WTC11 (cell line): ENCODE measurements at regions not wholly inside any gene's neighbourhood (a gene's known extent, or its start where the extent isn't known, plus 50 kb on each side); places are given as distances from the start of the nearest gene placed in this dataset.

Experiments used
- ATAC-seq: fragments of 200-7000 bp; cut with Tn5 transposase; 2 replicates; pipeline ENCODE4 v1.10.0; 2021; ENCODE audit warnings: mild to moderate bottlenecking, moderate library complexity
- CTCF ChIA-PET: fragments of 300-600 bp; sonication (Branson Sonifier 250); formaldehyde crosslinking; loops from one replicate; lab custom pipeline; 2021; ENCODE audit warnings: antibody characterized with exemption; lab: Charles Lee
- POLR2A ChIA-PET: fragments of 350-600 bp; sonication (Branson Sonifier 250); formaldehyde crosslinking; loops from one replicate; lab custom pipeline; 2021; ENCODE audit warnings: antibody characterized with exemption; lab: Charles Lee
- DNase-seq: peaks from one replicate; pipeline ENCODE4 v3.0.0; 2021; ENCODE audit warnings: low spot score
- H3K27ac Mint-ChIP-seq: 2 replicates; pipeline ENCODE4 v1.8.0; 2021; ENCODE audit warnings: mixed read lengths
- H3K27me3 Mint-ChIP-seq: 2 replicates; pipeline ENCODE4 v1.8.0; 2021; ENCODE audit warnings: low read depth, mild to moderate bottlenecking, moderate library complexity, mixed read lengths
- H3K36me3 Mint-ChIP-seq: 2 replicates; pipeline ENCODE4 v1.8.0; 2021; ENCODE audit warnings: mixed read lengths
- H3K4me1 Mint-ChIP-seq: 2 replicates; pipeline ENCODE4 v1.8.0; 2022; ENCODE audit warnings: mixed read lengths
- H3K4me3 Mint-ChIP-seq: 2 replicates; pipeline ENCODE4 v1.8.0; 2021; ENCODE audit warnings: mild to moderate bottlenecking, moderate library complexity, mixed read lengths
- H3K9me3 Mint-ChIP-seq: 2 replicates; pipeline ENCODE4 v1.8.0; 2021; ENCODE audit warnings: mixed read lengths
- ARID4B ChIP-seq: sonication (generic); formaldehyde crosslinking; IDR thresholded peaks from 2 replicates; pipeline ENCODE4 v1.8.0; 2023; ENCODE audit warnings: missing genetic modification reagents, mild to moderate bottlenecking, borderline replicate concordance
- ATF1 ChIP-seq: sonication (generic); formaldehyde crosslinking; IDR thresholded peaks from 2 replicates; pipeline ENCODE4 v1.8.1; 2023; ENCODE audit warnings: mild to moderate bottlenecking, moderate library complexity, missing genetic modification reagents
- CDX4 ChIP-seq: fragments of 250-450 bp; sonication (Bioruptor Pico); IDR thresholded peaks from 2 replicates; pipeline ENCODE4 v1.9.0; 2021; ENCODE audit warnings: moderate library complexity, mild to moderate bottlenecking, inconsistent platforms, borderline replicate concordance
- ETV6 ChIP-seq: sonication (generic); formaldehyde crosslinking; IDR thresholded peaks from 2 replicates; pipeline ENCODE4 v1.8.1; 2022; ENCODE audit warnings: mild to moderate bottlenecking, missing genetic modification reagents
- FOXP1 ChIP-seq: sonication (generic); formaldehyde crosslinking; IDR thresholded peaks from 2 replicates; pipeline ENCODE4 v1.8.0; 2022; ENCODE audit warnings: missing genetic modification reagents, mild to moderate bottlenecking, moderate library complexity, borderline replicate concordance
- GABPB1 ChIP-seq: sonication (generic); formaldehyde crosslinking; IDR thresholded peaks from 2 replicates; pipeline ENCODE4 v1.8.1; 2023; ENCODE audit warnings: mild to moderate bottlenecking, missing genetic modification reagents
- PRDM15 ChIP-seq: sonication (generic); formaldehyde crosslinking; IDR thresholded peaks from 2 replicates; pipeline ENCODE4 v1.8.0; 2022; ENCODE audit warnings: missing genetic modification reagents
- PREB ChIP-seq: sonication (generic); formaldehyde crosslinking; IDR thresholded peaks from 2 replicates; pipeline ENCODE4 v1.8.1; 2022; ENCODE audit warnings: mild to moderate bottlenecking, missing genetic modification reagents, moderate library complexity, borderline replicate concordance
- RORB ChIP-seq: fragments of 250-450 bp; sonication (Bioruptor Pico); IDR thresholded peaks from 2 replicates; pipeline ENCODE4 v1.9.0; 2021; ENCODE audit warnings: mild to moderate bottlenecking
- SMAD3 ChIP-seq: sonication (generic); formaldehyde crosslinking; IDR thresholded peaks from 2 replicates; pipeline ENCODE4 v1.8.0; 2022; ENCODE audit warnings: missing genetic modification reagents, mild to moderate bottlenecking, borderline replicate concordance
- SOX15 ChIP-seq: fragments of 250-450 bp; sonication (Bioruptor Pico); IDR thresholded peaks from 2 replicates; pipeline ENCODE4 v1.9.0; 2021; ENCODE audit warnings: mild to moderate bottlenecking
- STAT6 ChIP-seq: sonication (generic); formaldehyde crosslinking; conservative IDR thresholded peaks from 2 replicates; pipeline ENCODE4 v1.8.1; 2023; ENCODE audit warnings: mild to moderate bottlenecking, low read depth, missing genetic modification reagents, moderate library complexity
- TCF7 ChIP-seq: sonication (generic); formaldehyde crosslinking; IDR thresholded peaks from 2 replicates; pipeline ENCODE4 v1.8.0; 2022; ENCODE audit warnings: mild to moderate bottlenecking, low read depth, missing genetic modification reagents, moderate library complexity
- TEAD1 ChIP-seq: sonication (generic); formaldehyde crosslinking; IDR thresholded peaks from 2 replicates; pipeline ENCODE4 v1.8.0; 2022; ENCODE audit warnings: mild to moderate bottlenecking, missing genetic modification reagents
- TEAD4 ChIP-seq: sonication (generic); formaldehyde crosslinking; IDR thresholded peaks from 2 replicates; pipeline ENCODE4 v1.8.0; 2022; ENCODE audit warnings: mild to moderate bottlenecking, missing genetic modification reagents
- TP53 ChIP-seq: sonication (generic); formaldehyde crosslinking; IDR thresholded peaks from 2 replicates; pipeline ENCODE4 v1.8.1; 2023; ENCODE audit warnings: mild to moderate bottlenecking, missing genetic modification reagents
- ZBTB43 ChIP-seq: sonication (generic); formaldehyde crosslinking; IDR thresholded peaks from 2 replicates; pipeline ENCODE4 v1.8.1; 2023; ENCODE audit warnings: mild to moderate bottlenecking, missing genetic modification reagents
- ZNF317 ChIP-seq: sonication (generic); formaldehyde crosslinking; IDR thresholded peaks from 2 replicates; pipeline ENCODE4 v1.8.1; 2023; ENCODE audit warnings: low read depth, mild to moderate bottlenecking, moderate library complexity, missing genetic modification reagents, borderline replicate concordance
- ZNF423 ChIP-seq: fragments of 250-450 bp; sonication (Bioruptor Pico); IDR thresholded peaks from 2 replicates; pipeline ENCODE4 v2.1.2; 2022; ENCODE audit warnings: mild to moderate bottlenecking, moderate library complexity
- ZNF671 ChIP-seq: fragments of 250-450 bp; sonication (Bioruptor Pico); IDR thresholded peaks from 2 replicates; pipeline ENCODE4 v1.8.0; 2021; ENCODE audit warnings: mild to moderate bottlenecking

- TF ChIP-seq STAT6 (no peak), PREB (no peak), SMAD3 (CRISPR knock-in tag) (no peak), TEAD4 (no peak), CDX4 (CRISPR knock-in tag) (no peak)
Observed at GRCh38 chr1:8213136-8213535, 104.8 kb upstream of the SLC45A1 start (continued).

- ChIA-PET POLR2A (no interaction called here), CTCF (interaction anchor here (1.3 to 2.5 kb wide), 2 partner anchors 102 to 197 kb away, joined by 3 to 9 read pairs; no protein-coding TSS in a partner anchor)
- H3K9me3 Mint-ChIP-seq: no peaks in the 10 kb centered on the region
- no peak for ATAC-seq
- H3K4me3 Mint-ChIP-seq: no peak overlapping the region
- H3K36me3 Mint-ChIP-seq: no peaks in the 10 kb centered on the region
- peaks cover 56% of the 10 kb centered on the region for H3K4me1 Mint-ChIP-seq
- peaks cover 5% of the 10 kb centered on the region for H3K27me3 Mint-ChIP-seq
- no peak for DNase-seq
- no peak overlapping the region for H3K27ac Mint-ChIP-seq
- TF ChIP-seq ATF1 (CRISPR knock-in tag): no peak
- TF ChIP-seq ZBTB43 (CRISPR knock-in tag): no peak
- TF ChIP-seq RORB (CRISPR knock-in tag): no peak
- no peak for TF ChIP-seq ETV6 (CRISPR knock-in tag)
- TF ChIP-seq GABPB1 (CRISPR knock-in tag): no peak
- TF ChIP-seq ARID4B (CRISPR knock-in tag): no peak
- no peak for TF ChIP-seq ZNF317 (CRISPR knock-in tag)
- no peak for TF ChIP-seq ZNF671
- TF ChIP-seq FOXP1 (CRISPR knock-in tag): no peak
- TF ChIP-seq SOX15: no peak
- TF ChIP-seq TP53: no peak
- TF ChIP-seq SMAD3 (CRISPR knock-in tag): no peak
- no peak for TF ChIP-seq PRDM15 (CRISPR knock-in tag)
- no peak for TF ChIP-seq ZNF423
- no peak for TF ChIP-seq TEAD1
- TF ChIP-seq STAT6: no peak
- TF ChIP-seq TCF7 (CRISPR knock-in tag): no peak
Observed at GRCh38 chr1:8212580-8213031, 105.3 kb upstream of the SLC45A1 start.
